GM23338 (cell line): ENCODE measurements at regions not wholly inside any gene's neighbourhood (a gene's known extent, or its start where the extent isn't known, plus 50 kb on each side); places are given as distances from the start of the nearest gene placed in this dataset.

Experiments used
- ATAC-seq: fragments of 200-7000 bp; cut with Tn5 transposase; 3 replicates; pipeline ENCODE4 v1.9.1; 2020
- DNase-seq: peaks from one replicate; pipeline ENCODE4 v3.0.0-alpha.2; 2015; ENCODE audit warnings: low spot score
- H2AFZ ChIP-seq: fragments of 200-600 bp; sonication (generic); 2 replicates; pipeline ENCODE4 v1.8.0; 2016; ENCODE audit warnings: antibody characterized with exemption, mild to moderate bottlenecking, moderate library complexity
- H3F3A ChIP-seq: fragments of 200-600 bp; sonication (generic); replicated peaks from 2 replicates; pipeline ENCODE4 v1.8.0; 2017; ENCODE audit warnings: antibody characterized with exemption, mixed run types, low read depth
- H3K27ac ChIP-seq: fragments of 200-600 bp; sonication (generic); 2 replicates; pipeline ENCODE4 v1.6.1; 2016; ENCODE audit warnings: low read depth
- H3K27me3 ChIP-seq: fragments of 200-600 bp; sonication (generic); 2 replicates; pipeline ENCODE4 v1.8.0; 2016; ENCODE audit warnings: mild to moderate bottlenecking, mixed run types, moderate library complexity; ENCODE audit not compliant: insufficient read depth
- H3K36me3 ChIP-seq: fragments of 200-600 bp; sonication (generic); 2 replicates; pipeline ENCODE4 v1.8.0; 2016; ENCODE audit warnings: mild to moderate bottlenecking; ENCODE audit not compliant: insufficient read depth
- H3K4me1 ChIP-seq: fragments of 200-600 bp; sonication (generic); 2 replicates; pipeline ENCODE4 v1.8.0; 2016; ENCODE audit warnings: mild to moderate bottlenecking, moderate library complexity; ENCODE audit not compliant: insufficient read depth
- H3K4me2 ChIP-seq: fragments of 200-600 bp; sonication (generic); 2 replicates; pipeline ENCODE4 v1.7.1; 2017; ENCODE audit warnings: mixed run types
- H3K4me3 ChIP-seq: fragments of 200-600 bp; sonication (generic); 2 replicates; pipeline ENCODE4 v1.6.1; 2016; ENCODE audit warnings: mixed run types
- H3K79me2 ChIP-seq: fragments of 200-600 bp; sonication (generic); replicated peaks from 2 replicates; pipeline ENCODE4 v1.8.0; 2017; ENCODE audit warnings: mild to moderate bottlenecking; ENCODE audit not compliant: insufficient read depth
- H3K9me2 ChIP-seq: fragments of 200-600 bp; sonication (generic); 2 replicates; pipeline ENCODE4 v1.8.0; 2017; ENCODE audit not compliant: insufficient read depth
- H4K20me1 ChIP-seq: fragments of 200-600 bp; sonication (generic); replicated peaks from 2 replicates; pipeline ENCODE4 v1.8.0; 2017; ENCODE audit warnings: mild to moderate bottlenecking; ENCODE audit not compliant: insufficient read depth
- H3K27ac Mint-ChIP-seq: 2 replicates; pipeline ENCODE4 v1.8.0; 2020; ENCODE audit warnings: inconsistent platforms, mild to moderate bottlenecking, moderate library complexity, mixed read lengths
- H3K27me3 Mint-ChIP-seq: 3 replicates; pipeline ENCODE4 v1.8.0; 2022; ENCODE audit warnings: low read depth, mild to moderate bottlenecking, moderate library complexity, mixed read lengths, inconsistent platforms; ENCODE audit not compliant: insufficient read depth, poor library complexity
- H3K36me3 Mint-ChIP-seq: 3 replicates; pipeline ENCODE4 v1.8.0; 2021; ENCODE audit warnings: low read depth, mild to moderate bottlenecking, inconsistent platforms, moderate library complexity, mixed read lengths
- H3K4me1 Mint-ChIP-seq: 3 replicates; pipeline ENCODE4 v1.8.0; 2020; ENCODE audit warnings: mild to moderate bottlenecking, inconsistent platforms, mixed read lengths
- H3K4me3 Mint-ChIP-seq: 3 replicates; pipeline ENCODE4 v1.8.0; 2021; ENCODE audit warnings: moderate library complexity, mild to moderate bottlenecking, inconsistent platforms, mixed read lengths
- H3K9me3 Mint-ChIP-seq: 3 replicates; pipeline ENCODE4 v1.8.0; 2020; ENCODE audit warnings: moderate library complexity, mild to moderate bottlenecking, inconsistent platforms, mixed read lengths
- CREB1 ChIP-seq: fragments of 250-450 bp; sonication (Bioruptor Pico); IDR thresholded peaks from 2 replicates; pipeline ENCODE4 v1.5.0; 2020; ENCODE audit warnings: low read depth, mild to moderate bottlenecking, moderate library complexity
- EZH2 ChIP-seq: fragments of 200-600 bp; sonication (generic); IDR thresholded peaks from one replicate; pipeline ENCODE4 v1.8.0; 2017; ENCODE audit warnings: antibody characterized with exemption, mild to moderate bottlenecking, low read depth; ENCODE audit not compliant: unreplicated experiment
- EZH2phosphoT487 ChIP-seq: fragments of 200-600 bp; sonication (generic); IDR thresholded peaks from one replicate; pipeline ENCODE4 v1.8.1; 2018; ENCODE audit warnings: antibody characterized with exemption; ENCODE audit not compliant: unreplicated experiment
- JUNB ChIP-seq: IDR thresholded peaks from one replicate; pipeline ENCODE4 v1.6.1; 2016; ENCODE audit warnings: antibody characterized with exemption; ENCODE audit not compliant: unreplicated experiment
- NANOG ChIP-seq: IDR thresholded peaks from 2 replicates; pipeline ENCODE4 v1.6.1; 2016; ENCODE audit warnings: antibody characterized with exemption, borderline replicate concordance
- POLR2AphosphoS5 ChIP-seq: IDR thresholded peaks from 2 replicates; pipeline ENCODE4 v1.6.1; 2016; ENCODE audit warnings: antibody characterized with exemption, low read depth
- STAT1 ChIP-seq: IDR thresholded peaks from one replicate; pipeline ENCODE4 v1.6.1; 2016; ENCODE audit warnings: antibody characterized with exemption; ENCODE audit not compliant: unreplicated experiment
- ZNF114 ChIP-seq: fragments of 250-450 bp; sonication (Bioruptor Pico); IDR thresholded peaks from 2 replicates; pipeline ENCODE4 v1.5.0; 2020; ENCODE audit warnings: mild to moderate bottlenecking, moderate library complexity
- ZNF331 ChIP-seq: fragments of 250-450 bp; sonication (Bioruptor Pico); IDR thresholded peaks from 2 replicates; pipeline ENCODE4 v1.5.0; 2020; ENCODE audit warnings: low read depth, mild to moderate bottlenecking, moderate library complexity
- TF ChIP-seq, protein P1 (sequence below): IDR thresholded peaks from one replicate; pipeline ENCODE4 v1.6.1; 2018; ENCODE audit warnings: antibody characterized with exemption; ENCODE audit not compliant: unreplicated experiment
- TF ChIP-seq, protein P2 (sequence below): fragments of 250-450 bp; sonication (Bioruptor Pico); IDR thresholded peaks from 2 replicates; pipeline ENCODE4 v1.5.0; 2020; ENCODE audit warnings: mild to moderate bottlenecking, moderate library complexity
- TF ChIP-seq, protein P3 (sequence below): IDR thresholded peaks from 2 replicates; pipeline ENCODE4 v1.6.1; 2016; ENCODE audit warnings: antibody characterized with exemption
- TF ChIP-seq, protein P4 (sequence below), 2 experiments: fragments of 200-600 bp in 1 of 2; sonication (generic) in 1 of 2; conservative IDR thresholded peaks; 2 replicates each; pipeline versions ENCODE4 v1.5.1 to v1.6.1; 2016 to 2017; ENCODE audit warnings: antibody characterized with exemption in 2 of 2, low read depth in 2 of 2, mild to moderate bottlenecking in 2 of 2, moderate library complexity in 1 of 2

DNA sequence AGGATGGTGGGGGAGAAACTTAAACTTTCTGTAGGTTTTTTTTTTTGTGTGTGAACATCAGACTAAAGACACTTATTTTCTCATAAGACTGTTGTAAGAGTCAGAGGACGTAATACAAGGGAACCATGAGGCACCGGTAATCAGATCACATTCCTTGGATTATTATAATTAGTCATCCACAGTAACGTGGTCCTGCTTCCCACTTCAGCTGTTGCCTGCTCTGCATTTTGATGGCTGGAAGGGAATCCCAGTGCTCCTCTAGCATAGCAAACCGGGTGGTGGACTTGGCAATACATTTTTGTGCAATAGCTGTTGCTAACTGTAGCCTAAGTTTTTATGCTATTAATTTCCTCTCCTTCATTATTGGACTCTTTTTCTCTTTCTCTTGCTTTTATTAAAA, 294.8 kb downstream of the NR2F2 start (continued):
- no peak for TF ChIP-seq POLR2AphosphoS5
- no peak for TF ChIP-seq JUNB

DNA sequence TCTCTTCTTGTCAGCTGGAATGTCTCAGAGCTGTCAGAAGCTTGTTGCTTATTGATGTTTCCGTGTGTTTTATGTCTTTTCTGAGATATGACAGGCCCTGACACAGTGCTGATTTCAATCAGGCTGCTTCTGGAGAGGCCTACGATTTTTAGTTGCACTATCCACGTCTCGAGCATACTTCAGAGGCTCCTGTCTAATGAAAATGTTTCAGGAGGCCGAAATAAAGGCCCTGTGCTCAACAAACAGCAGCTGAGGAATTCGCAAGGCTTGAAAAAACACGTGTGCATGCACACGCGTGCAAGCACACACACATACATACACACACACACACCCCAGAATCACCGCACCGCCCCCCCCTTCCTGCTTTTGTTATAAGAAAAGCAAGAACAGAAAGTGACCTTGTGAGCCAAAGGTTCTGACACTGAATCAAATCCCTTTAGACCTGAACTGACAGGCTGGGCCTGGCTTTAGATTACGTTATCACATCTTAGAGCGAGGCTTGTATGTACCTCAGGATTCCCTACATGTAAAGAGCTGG, 296.6 kb downstream of the NR2F2 start:
- ATAC-seq (no peak), DNase-seq (no peak)
- Mint-ChIP-seq H3K4me1 (no peaks in the 10 kb centered on the region), H3K9me3 (no peaks in the 10 kb centered on the region), H3K27ac (no peak overlapping the region; the same call in 1 of the 2 replicates), H3K4me3 (no peak overlapping the region), H3K27me3 (no peaks in the 10 kb centered on the region), H3K36me3 (no peaks in the 10 kb centered on the region)
- no peak overlapping the region for H3K4me3 ChIP-seq
- H2AFZ ChIP-seq: no peak overlapping the region
- no peaks in the 10 kb centered on the region for H3K79me2 ChIP-seq
- H4K20me1 ChIP-seq: no peaks in the 10 kb centered on the region
- H3K9me2 ChIP-seq: no peaks in the 10 kb centered on the region
- no peaks in the 10 kb centered on the region for H3K27me3 ChIP-seq
- H3K36me3 ChIP-seq: no peaks in the 10 kb centered on the region
- H3K4me1 ChIP-seq: no peaks in the 10 kb centered on the region
- H3K4me2 ChIP-seq: no peak overlapping the region
- no peak for TF ChIP-seq ZNF114 (CRISPR knock-in tag)
- TF ChIP-seq EZH2: no peak
- TF ChIP-seq ZNF331 (CRISPR knock-in tag): no peak
- TF ChIP-seq, protein P1, sequence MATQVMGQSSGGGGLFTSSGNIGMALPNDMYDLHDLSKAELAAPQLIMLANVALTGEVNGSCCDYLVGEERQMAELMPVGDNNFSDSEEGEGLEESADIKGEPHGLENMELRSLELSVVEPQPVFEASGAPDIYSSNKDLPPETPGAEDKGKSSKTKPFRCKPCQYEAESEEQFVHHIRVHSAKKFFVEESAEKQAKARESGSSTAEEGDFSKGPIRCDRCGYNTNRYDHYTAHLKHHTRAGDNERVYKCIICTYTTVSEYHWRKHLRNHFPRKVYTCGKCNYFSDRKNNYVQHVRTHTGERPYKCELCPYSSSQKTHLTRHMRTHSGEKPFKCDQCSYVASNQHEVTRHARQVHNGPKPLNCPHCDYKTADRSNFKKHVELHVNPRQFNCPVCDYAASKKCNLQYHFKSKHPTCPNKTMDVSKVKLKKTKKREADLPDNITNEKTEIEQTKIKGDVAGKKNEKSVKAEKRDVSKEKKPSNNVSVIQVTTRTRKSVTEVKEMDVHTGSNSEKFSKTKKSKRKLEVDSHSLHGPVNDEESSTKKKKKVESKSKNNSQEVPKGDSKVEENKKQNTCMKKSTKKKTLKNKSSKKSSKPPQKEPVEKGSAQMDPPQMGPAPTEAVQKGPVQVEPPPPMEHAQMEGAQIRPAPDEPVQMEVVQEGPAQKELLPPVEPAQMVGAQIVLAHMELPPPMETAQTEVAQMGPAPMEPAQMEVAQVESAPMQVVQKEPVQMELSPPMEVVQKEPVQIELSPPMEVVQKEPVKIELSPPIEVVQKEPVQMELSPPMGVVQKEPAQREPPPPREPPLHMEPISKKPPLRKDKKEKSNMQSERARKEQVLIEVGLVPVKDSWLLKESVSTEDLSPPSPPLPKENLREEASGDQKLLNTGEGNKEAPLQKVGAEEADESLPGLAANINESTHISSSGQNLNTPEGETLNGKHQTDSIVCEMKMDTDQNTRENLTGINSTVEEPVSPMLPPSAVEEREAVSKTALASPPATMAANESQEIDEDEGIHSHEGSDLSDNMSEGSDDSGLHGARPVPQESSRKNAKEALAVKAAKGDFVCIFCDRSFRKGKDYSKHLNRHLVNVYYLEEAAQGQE: no peak
- no peak for TF ChIP-seq POLR2AphosphoS5
- TF ChIP-seq, protein P2, sequence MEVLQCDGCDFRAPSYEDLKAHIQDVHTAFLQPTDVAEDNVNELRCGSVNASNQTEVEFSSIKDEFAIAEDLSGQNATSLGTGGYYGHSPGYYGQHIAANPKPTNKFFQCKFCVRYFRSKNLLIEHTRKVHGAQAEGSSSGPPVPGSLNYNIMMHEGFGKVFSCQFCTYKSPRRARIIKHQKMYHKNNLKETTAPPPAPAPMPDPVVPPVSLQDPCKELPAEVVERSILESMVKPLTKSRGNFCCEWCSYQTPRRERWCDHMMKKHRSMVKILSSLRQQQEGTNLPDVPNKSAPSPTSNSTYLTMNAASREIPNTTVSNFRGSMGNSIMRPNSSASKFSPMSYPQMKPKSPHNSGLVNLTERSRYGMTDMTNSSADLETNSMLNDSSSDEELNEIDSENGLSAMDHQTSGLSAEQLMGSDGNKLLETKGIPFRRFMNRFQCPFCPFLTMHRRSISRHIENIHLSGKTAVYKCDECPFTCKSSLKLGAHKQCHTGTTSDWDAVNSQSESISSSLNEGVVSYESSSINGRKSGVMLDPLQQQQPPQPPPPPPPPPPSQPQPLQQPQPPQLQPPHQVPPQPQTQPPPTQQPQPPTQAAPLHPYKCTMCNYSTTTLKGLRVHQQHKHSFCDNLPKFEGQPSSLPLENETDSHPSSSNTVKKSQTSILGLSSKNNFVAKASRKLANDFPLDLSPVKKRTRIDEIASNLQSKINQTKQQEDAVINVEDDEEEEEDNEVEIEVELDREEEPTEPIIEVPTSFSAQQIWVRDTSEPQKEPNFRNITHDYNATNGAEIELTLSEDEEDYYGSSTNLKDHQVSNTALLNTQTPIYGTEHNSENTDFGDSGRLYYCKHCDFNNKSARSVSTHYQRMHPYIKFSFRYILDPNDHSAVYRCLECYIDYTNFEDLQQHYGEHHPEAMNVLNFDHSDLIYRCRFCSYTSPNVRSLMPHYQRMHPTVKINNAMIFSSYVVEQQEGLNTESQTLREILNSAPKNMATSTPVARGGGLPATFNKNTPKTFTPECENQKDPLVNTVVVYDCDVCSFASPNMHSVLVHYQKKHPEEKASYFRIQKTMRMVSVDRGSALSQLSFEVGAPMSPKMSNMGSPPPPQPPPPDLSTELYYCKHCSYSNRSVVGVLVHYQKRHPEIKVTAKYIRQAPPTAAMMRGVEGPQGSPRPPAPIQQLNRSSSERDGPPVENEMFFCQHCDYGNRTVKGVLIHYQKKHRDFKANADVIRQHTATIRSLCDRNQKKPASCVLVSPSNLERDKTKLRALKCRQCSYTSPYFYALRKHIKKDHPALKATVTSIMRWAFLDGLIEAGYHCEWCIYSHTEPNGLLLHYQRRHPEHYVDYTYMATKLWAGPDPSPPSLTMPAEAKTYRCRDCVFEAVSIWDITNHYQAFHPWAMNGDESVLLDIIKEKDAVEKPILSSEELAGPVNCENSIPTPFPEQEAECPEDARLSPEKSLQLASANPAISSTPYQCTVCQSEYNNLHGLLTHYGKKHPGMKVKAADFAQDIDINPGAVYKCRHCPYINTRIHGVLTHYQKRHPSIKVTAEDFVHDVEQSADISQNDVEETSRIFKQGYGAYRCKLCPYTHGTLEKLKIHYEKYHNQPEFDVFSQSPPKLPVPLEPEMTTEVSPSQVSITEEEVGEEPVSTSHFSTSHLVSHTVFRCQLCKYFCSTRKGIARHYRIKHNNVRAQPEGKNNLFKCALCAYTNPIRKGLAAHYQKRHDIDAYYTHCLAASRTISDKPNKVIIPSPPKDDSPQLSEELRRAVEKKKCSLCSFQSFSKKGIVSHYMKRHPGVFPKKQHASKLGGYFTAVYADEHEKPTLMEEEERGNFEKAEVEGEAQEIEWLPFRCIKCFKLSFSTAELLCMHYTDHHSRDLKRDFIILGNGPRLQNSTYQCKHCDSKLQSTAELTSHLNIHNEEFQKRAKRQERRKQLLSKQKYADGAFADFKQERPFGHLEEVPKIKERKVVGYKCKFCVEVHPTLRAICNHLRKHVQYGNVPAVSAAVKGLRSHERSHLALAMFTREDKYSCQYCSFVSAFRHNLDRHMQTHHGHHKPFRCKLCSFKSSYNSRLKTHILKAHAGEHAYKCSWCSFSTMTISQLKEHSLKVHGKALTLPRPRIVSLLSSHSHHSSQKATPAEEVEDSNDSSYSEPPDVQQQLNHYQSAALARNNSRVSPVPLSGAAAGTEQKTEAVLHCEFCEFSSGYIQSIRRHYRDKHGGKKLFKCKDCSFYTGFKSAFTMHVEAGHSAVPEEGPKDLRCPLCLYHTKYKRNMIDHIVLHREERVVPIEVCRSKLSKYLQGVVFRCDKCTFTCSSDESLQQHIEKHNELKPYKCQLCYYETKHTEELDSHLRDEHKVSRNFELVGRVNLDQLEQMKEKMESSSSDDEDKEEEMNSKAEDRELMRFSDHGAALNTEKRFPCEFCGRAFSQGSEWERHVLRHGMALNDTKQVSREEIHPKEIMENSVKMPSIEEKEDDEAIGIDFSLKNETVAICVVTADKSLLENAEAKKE: no peak
- no peak for TF ChIP-seq STAT1
- TF ChIP-seq JUNB: no peak
- no peak for TF ChIP-seq NANOG
- TF ChIP-seq, protein P3, sequence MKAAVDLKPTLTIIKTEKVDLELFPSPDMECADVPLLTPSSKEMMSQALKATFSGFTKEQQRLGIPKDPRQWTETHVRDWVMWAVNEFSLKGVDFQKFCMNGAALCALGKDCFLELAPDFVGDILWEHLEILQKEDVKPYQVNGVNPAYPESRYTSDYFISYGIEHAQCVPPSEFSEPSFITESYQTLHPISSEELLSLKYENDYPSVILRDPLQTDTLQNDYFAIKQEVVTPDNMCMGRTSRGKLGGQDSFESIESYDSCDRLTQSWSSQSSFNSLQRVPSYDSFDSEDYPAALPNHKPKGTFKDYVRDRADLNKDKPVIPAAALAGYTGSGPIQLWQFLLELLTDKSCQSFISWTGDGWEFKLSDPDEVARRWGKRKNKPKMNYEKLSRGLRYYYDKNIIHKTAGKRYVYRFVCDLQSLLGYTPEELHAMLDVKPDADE: no peak
- no peak for TF ChIP-seq CREB1 (CRISPR knock-in tag)
- TF ChIP-seq, protein P4, sequence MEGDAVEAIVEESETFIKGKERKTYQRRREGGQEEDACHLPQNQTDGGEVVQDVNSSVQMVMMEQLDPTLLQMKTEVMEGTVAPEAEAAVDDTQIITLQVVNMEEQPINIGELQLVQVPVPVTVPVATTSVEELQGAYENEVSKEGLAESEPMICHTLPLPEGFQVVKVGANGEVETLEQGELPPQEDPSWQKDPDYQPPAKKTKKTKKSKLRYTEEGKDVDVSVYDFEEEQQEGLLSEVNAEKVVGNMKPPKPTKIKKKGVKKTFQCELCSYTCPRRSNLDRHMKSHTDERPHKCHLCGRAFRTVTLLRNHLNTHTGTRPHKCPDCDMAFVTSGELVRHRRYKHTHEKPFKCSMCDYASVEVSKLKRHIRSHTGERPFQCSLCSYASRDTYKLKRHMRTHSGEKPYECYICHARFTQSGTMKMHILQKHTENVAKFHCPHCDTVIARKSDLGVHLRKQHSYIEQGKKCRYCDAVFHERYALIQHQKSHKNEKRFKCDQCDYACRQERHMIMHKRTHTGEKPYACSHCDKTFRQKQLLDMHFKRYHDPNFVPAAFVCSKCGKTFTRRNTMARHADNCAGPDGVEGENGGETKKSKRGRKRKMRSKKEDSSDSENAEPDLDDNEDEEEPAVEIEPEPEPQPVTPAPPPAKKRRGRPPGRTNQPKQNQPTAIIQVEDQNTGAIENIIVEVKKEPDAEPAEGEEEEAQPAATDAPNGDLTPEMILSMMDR (conservative IDR thresholded peaks at IDR 0.05; ENCODE audit: low read depth in 2 of 2): no peak
- TF ChIP-seq EZH2phosphoT487: no peak
- no peak overlapping the region for H3K27ac ChIP-seq
- no peaks in the 10 kb centered on the region for H3F3A ChIP-seq
